Mucosa of descending colon (tissue), 3 donors: ENCODE measurements at regions not wholly inside any gene's neighbourhood (a gene's known extent, or its start where the extent isn't known, plus 50 kb on each side); places are given as distances from the start of the nearest gene placed in this dataset.

Experiments used
- ATAC-seq: fragments of 200-7000 bp; cut with Tn5 transposase; one replicate; pipeline ENCODE4 v1.9.1; 2020; ENCODE audit warnings: mild to moderate bottlenecking, moderate library complexity
- DNase-seq, 3 donors: peaks; one replicate each; pipeline ENCODE4 v3.0.0-alpha.2; 2020
- H3K36me3 ChIP-seq: fragments of 200-600 bp; one replicate; pipeline ENCODE4 v1.8.0; 2021; ENCODE audit warnings: low read depth, mild to moderate bottlenecking
- H3K4me1 ChIP-seq: fragments of 200-600 bp; one replicate; pipeline ENCODE4 v1.8.0; 2021; ENCODE audit warnings: low read depth, mild to moderate bottlenecking
- H3K4me3 ChIP-seq: fragments of 200-600 bp; one replicate; pipeline ENCODE4 v1.8.0; 2021; ENCODE audit warnings: mild to moderate bottlenecking
- H3K9me3 ChIP-seq: fragments of 200-600 bp; one replicate; pipeline ENCODE4 v1.8.0; 2021; ENCODE audit warnings: mild to moderate bottlenecking
- CTCF ChIP-seq: fragments of 200-600 bp; IDR thresholded peaks from one replicate; pipeline ENCODE4 v1.8.0; 2022; ENCODE audit warnings: antibody characterized with exemption, mild to moderate bottlenecking
- intact Hi-C, 2 donors: fragments of 100-400 bp; cut with DNase I in 1 of 2; cut with micrococcal nuclease in 1 of 2; formaldehyde crosslinking; loops; one replicate each; pipeline versions ENCODE4 v1.11.0 to v1.11.1; 2022; cut with DNase I, micrococcal nuclease
- donor health status: DM: no; HTN: no; CAD: no; lungs with moderate emphysema.
- donor health status: DM: no; HTN: no; CAD: no.
- donor health status: DM: no; HTN: yes; CAD: no.

GRCh38 chr4:189822326-189822725 lies 118.3 kb upstream of the FRG1 start:
- Histone ChIP-seq H3K4me1 (no peaks in the 10 kb centered on the region), H3K36me3 (no peaks in the 10 kb centered on the region), H3K9me3 (no peaks in the 10 kb centered on the region), H3K4me3 (no peak overlapping the region)
- intact Hi-C loops: no loop called here
- ATAC-seq (no peak), DNase-seq (no peak)
- TF ChIP-seq CTCF: no peak

- H3K4me1 ChIP-seq: no peaks in the 10 kb centered on the region
- ATAC-seq: no peak
- TF ChIP-seq CTCF: no peak
- H3K4me3 ChIP-seq: no peak overlapping the region
- H3K36me3 ChIP-seq: no peaks in the 10 kb centered on the region
- intact Hi-C loops: no loop called here
- no peak for DNase-seq
- H3K9me3 ChIP-seq: no peaks in the 10 kb centered on the region
These were observed 117.1 kb upstream of the FRG1 start for GRCh38 chr4:189823591-189823990.

GRCh38 chr4:189825466-189825865 lies 115.2 kb upstream of the FRG1 start:
- intact Hi-C loops: no loop called here
- DNase-seq: no peak
- Histone ChIP-seq H3K4me1 (no peaks in the 10 kb centered on the region), H3K4me3 (no peak overlapping the region), H3K36me3 (no peaks in the 10 kb centered on the region), H3K9me3 (no peaks in the 10 kb centered on the region)
- no peak for TF ChIP-seq CTCF
- ATAC-seq: no peak

- TF ChIP-seq CTCF: no peak
- Histone ChIP-seq H3K4me1 (no peaks in the 10 kb centered on the region), H3K4me3 (no peak overlapping the region), H3K36me3 (no peaks in the 10 kb centered on the region), H3K9me3 (no peaks in the 10 kb centered on the region)
- ATAC-seq (no peak), DNase-seq (no peak)
- intact Hi-C loops: no loop called here
These were observed 114.0 kb upstream of the FRG1 start for GRCh38 chr4:189826657-189827056.

GRCh38 chr4:189828081-189828697 lies 112.5 kb upstream of the FRG1 start:
- no peaks in the 10 kb centered on the region for H3K4me1 ChIP-seq
- no peak for DNase-seq
- H3K36me3 ChIP-seq: no peaks in the 10 kb centered on the region
- intact Hi-C loops: no loop called here
- H3K4me3 ChIP-seq: no peak overlapping the region
- H3K9me3 ChIP-seq: no peaks in the 10 kb centered on the region
- ATAC-seq: no peak
- no peak for TF ChIP-seq CTCF

- TF ChIP-seq CTCF: no peak
- no peak overlapping the region for H3K4me3 ChIP-seq
- H3K4me1 ChIP-seq: no peaks in the 10 kb centered on the region
- no peaks in the 10 kb centered on the region for H3K36me3 ChIP-seq
- ATAC-seq (no peak), DNase-seq (no peak)
- no peaks in the 10 kb centered on the region for H3K9me3 ChIP-seq
- intact Hi-C loops: no loop called here
These were observed 108.1 kb upstream of the FRG1 start for GRCh38 chr4:189832528-189832927.
